AML-193 (cell line): ENCODE measurements at regions not wholly inside any gene's neighbourhood (a gene's known extent, or its start where the extent isn't known, plus 50 kb on each side); places are given as distances from the start of the nearest gene placed in this dataset.
"Not testable (repeated sequence)": the region's sequence is repeated elsewhere in the genome, so short reads cannot be mapped to it uniquely, and the experiment has no call there.

ENCODE experiments used
- DNase-seq, 2 experiments: peaks; one replicate each; lab custom pipeline; 2025; lab: John Stamatoyannopoulos, UW

DNA sequence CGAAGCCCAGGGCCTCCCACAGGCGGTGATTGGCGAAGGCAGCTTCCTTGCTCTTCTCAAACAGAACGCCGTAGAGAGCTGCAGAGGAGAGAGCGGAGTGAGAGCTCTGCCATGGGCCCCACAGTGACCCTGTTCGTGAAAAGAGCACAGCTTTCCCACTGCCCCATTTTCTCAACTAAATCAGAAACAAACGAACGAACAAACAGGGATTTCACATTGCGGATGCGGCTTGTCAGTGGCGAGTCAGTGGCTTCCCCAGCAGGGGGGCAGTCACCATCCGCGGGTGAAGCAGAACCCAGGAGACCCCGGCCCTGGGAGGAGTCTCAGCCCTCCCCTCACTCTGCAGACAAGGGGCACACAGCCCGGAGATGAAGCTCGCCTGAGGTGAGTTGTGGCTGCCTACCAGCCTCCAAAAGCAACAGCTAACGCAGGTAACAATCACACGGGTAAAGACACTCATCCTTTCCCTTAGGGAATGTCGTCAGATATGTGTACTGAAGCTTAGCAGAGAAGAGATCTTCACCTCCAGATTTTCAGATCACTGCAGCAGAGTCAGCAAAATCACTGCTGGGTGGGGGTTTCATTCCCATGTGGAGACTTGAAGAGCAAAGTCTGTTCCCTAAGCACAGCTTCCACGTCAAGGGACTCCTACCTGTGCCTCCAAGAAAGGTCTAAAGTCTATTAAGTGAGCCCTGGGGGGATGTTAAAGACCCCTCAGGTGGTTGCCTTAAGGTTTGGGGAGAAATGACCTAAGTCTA lies 51.2 kb upstream of the GPR31 start:
- no peak for DNase-seq

GRCh38 chr6:167209577-167209975 lies 51.8 kb upstream of the GPR31 start:
- no peak for DNase-seq

GRCh38 chr6:167210375-167211294 lies 52.9 kb upstream of the GPR31 start:
- no peak for DNase-seq

DNA sequence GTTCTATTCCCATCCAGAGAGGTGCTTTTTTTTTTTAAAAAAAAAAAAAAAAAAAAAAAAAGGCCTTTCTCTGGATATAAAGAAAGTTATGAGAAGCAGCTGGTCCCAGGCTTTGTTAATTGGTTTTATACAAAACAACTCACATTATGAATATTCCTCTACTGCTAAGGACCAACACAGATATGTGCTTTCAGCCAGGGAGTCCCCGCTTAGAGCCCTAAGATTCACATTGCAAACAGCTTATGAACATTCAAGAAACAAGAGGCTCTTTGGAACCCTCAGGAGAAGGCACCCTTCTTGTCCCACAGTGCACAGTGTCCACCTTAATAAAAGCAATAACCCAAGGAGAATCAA lies 53.5 kb upstream of the GPR31 start:
- no peak for DNase-seq

DNA sequence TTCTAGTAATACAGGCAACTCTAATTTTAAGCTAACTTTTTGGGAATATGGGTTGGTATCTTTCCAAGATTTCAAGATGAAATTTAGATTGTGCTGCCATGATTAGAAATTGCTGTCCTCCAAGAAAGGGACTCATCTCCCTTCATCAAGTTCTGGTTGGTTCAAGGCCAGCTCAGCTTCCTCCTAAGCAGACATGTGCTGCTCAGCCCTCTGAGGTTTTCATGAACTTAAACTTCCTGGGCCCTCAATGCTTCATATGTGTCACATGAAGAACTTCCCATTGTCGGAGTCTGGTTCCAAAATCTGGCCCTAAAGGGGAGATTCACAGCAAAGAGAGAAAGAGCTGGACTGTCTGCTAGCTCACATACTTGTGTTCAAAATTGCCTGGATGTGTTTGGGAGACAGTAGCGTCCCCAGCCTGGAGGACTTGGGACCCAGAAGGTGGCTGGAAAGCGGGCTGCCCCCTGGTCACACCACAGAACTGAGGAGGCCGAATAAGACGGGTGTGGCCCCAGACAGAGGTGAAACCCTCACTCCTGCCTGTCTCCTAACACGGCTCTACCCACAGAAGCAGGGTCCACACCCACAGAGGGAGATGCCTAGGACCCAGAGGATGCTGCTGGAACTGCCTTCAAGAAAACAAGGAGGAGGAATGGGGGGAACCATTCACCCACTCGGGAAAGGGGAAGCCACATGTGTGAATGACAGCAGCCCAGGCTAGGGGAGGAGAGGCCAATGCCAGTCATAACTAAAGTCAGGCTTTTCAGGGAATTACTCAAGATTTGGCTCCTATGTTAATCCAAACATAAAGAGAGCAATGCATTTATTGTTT lies 54.3 kb upstream of the GPR31 start:
- DNase-seq: no peak

- DNase-seq: no peak
Measured at GRCh38 chr6:167212713-167213005, 54.9 kb upstream of the GPR31 start.

- DNase-seq: no peak
Measured at GRCh38 chr6:167214206-167214605, 56.4 kb upstream of the GPR31 start.

DNA sequence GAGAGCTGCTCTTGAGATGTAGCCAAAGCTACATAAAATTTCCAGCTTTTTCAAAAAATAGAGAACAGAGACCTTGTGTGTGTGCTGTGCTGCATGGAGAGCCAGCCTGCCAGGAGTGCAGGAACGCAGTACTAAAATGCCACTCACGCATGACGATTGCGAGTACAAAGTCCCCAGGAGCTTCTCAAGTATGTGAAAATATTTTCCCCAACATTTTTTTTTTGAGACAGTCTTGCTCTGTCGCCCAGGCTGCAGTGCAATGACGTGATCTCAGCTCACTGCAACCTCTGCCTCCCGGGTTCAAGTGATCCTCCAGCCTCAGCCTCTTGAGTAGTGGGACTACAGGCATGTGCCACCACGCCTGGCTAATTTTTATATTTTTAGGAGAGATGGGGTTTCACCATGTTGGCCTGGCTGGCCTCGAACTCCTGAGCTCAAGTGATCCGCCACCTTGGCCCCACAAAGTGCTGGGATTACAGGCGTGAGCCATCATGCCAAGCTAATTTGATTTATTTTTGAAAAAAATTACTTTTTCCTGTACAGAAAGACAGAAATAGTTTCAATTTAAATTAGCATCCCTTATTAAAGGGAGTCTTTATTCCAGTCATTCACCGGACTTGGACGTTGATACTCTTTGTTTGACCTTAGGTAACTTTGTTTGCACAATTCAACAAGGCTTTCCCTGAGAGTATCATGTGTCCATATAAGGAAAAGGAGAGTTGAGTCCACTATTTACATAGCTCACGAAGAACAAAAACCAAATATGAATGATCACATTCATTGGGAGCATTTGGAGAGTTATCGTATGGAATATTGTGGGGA lies 57.9 kb upstream of the GPR31 start:
- DNase-seq: not testable (repeated sequence)

- not testable (repeated sequence) for DNase-seq
Measured at GRCh38 chr6:167216390-167217050, 58.7 kb upstream of the GPR31 start.

- not testable (repeated sequence) for DNase-seq
Measured at GRCh38 chr6:167217073-167217472, 59.3 kb upstream of the GPR31 start.

DNA sequence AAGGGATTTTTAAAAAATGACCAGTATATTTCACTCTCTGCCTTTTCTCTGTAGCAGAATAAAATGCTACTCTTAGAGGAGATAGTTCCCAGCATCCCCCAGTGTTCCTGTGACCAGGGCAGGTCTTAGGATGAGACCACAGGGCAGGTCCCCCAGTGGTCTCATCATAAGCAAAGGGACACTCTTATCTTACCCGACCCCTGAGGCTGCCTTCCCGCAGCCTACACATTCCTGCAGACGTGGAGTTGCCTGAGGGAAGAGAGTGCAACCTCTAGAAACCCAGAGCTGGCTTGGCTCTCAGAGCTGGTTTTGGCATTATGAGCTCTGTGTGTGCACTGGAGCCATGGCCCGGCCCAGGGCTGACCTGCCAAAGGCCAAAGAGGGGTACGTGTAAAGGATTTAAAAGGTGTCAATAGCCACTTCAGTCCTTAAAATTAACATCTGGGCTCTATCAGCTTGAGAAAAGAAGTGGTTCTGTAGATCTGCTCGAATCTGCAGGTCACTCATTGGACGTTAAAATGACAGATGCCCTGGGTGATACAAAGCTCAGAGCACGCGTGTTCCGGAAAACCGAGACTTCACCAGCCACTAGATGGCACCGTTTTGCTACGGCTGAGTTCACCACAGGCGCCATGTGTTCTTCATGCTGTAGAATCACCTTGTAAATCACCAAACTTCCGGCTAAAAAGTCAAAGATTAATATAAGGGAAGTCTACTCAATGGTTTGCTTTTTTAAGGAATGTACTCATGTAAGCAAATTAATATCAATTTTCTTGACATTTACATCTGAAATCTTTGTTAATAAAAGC lies 60.4 kb upstream of the GPR31 start:
- peak; percentile 37 to 43 for DNase-seq

DNA sequence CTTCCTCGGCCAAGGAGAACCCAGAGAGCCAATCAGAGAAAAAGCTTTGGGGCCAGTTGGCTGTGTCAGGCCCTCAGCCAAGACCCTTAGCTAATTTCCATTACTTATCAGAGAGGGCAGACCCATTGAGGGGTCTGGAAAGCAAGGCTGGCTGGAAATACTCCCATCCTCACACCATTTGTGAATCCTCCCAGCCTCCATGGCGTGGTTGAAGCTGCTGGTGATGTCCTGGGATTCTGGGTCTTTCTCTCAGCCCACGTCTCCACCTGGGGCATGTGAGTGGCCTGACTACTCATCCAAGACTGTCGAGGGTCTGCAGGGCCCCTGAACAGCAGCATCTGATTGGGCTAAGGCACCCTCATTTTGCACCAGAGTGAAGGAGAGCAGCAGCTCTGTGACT lies 61.3 kb upstream of the GPR31 start:
- DNase-seq: not testable (repeated sequence)

DNA sequence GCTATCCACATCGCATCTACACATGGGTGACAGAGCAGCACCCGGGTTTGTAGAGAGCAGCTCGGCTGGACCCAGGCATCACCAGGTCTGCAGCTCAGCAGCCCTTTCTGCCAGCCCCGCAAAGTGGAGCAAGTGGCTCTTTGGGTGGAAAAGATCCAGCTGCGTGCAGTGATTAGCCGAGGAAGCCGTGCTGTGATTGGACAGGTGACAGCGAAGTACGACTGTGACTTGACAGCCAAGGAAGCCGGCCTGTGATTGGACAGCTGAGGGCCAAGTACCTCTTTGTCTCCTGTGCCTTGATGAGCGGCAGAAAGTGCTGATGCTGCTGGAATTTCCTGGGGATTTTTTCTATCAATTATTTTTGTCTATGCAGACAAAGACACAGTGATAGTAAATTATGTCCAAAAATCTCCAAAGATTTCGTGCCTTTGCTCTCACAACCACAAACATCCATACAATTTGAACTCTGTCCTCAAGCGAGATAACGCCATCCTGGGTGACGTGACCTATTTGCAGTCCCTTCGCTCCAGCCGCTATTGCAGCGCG lies 62.3 kb upstream of the GPR31 start:
- no peak for DNase-seq

GRCh38 chr6:167221400-167222201 lies 63.8 kb upstream of the GPR31 start:
- no peak for DNase-seq

DNA sequence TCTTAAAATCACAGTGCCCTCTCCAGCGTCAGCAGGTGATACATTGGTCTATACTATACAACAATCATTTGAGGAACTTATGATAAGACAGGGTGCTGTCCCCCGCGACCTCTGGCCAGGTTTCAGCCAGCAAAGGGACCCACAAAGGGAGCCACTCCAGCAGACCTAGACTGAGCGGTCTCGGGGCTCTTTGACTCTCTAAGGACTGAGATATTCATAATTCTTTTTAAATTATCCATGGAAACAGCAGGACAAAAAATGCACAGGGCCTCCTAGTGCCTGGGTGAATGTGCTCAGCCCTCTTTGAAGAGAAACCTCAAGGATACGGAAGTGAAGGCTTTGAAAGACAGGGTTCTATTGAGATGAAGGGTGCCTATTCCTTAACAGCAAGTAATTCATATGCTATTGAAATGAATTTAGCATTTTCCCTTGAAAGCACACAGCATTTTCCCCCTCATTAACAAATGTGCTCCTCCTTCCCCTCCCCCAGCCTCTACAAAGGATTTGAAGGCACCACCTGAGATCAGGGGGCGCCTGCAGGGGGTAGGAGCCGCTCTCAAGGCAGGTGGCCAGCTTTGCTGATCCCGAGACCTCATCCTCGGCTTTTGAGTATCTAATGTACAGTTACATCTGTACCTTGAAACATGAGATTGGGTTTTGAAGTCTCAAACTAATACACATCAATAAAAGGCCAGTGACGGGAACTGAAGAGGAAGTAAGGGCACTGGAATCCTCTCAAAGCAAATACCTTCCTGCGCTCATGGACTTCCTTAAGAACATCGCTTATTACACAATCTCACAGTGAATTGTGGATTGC lies 65.3 kb upstream of the UNC93A start:
- DNase-seq: not testable (repeated sequence)

DNA sequence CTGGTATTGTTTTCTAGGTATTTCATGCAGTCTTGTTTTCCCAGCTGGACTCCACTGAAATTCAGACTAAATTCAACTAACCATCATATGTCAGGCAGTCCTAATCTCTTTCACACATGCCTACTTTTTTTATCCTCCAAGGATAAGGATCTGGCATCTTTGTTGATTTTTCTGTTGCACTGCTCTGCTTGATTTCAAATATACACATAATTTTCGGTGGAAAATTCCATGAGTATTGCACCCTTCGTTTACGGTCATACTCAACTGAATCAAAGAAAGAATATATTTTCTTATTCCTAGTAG lies 64.8 kb upstream of the UNC93A start:
- DNase-seq: no peak

GRCh38 chr6:167226791-167227190 lies 64.3 kb upstream of the UNC93A start:
- no peak for DNase-seq

GRCh38 chr6:167227984-167228383 lies 63.1 kb upstream of the UNC93A start:
- no peak for DNase-seq
